ENCODE measurements at regions not wholly inside any gene's neighbourhood (a gene's known extent, or its start where the extent isn't known, plus 50 kb on each side); places are given as distances from the start of the nearest gene placed in this dataset.

GRCh38 chr4:175453456-175453855, 358.6 kb downstream of the GPM6A start:
- TF ChIP-seq POLR2A (IDR thresholded peaks at IDR 0.05) (no peak), CTCF (IDR thresholded peaks at IDR 0.05) (no peak)

Measured in thyroid gland (tissue), 4 donors.